ENCODE measurements at regions not wholly inside any gene's neighbourhood (a gene's known extent, or its start where the extent isn't known, plus 50 kb on each side); places are given as distances from the start of the nearest gene placed in this dataset.

GRCh38 chr3:66093981-66094380, 55.3 kb upstream of the MAGI1 start:
- TF ChIP-seq CTCF (IDR thresholded peaks at IDR 0.05): no peak
- TF ChIP-seq POLR2AphosphoS5 (IDR thresholded peaks at IDR 0.05; ENCODE audit: low read depth, low read length): no peak
- no peak for TF ChIP-seq REST (IDR thresholded peaks at IDR 0.05; ENCODE audit: insufficient read depth in 1 of 2, low read depth in 2 of 2, low read length in 1 of 2)
- no peak for TF ChIP-seq TCF7L2 (IDR thresholded peaks at IDR 0.05; ENCODE audit: low read depth, low read length)
